SK-N-SH (cell line): ENCODE measurements at regions not wholly inside any gene's neighbourhood (a gene's known extent, or its start where the extent isn't known, plus 50 kb on each side); places are given as distances from the start of the nearest gene placed in this dataset.

Experiments used
- CTCF ChIA-PET: fragments of 300-600, 350-600 bp; formaldehyde crosslinking; extraction: SDS; loops from one replicate; lab custom pipeline; 2021; lab: Yijun Ruan, JAX
- POLR2A ChIA-PET: fragments of 350-600 bp; sonication (Branson Sonifier 250); formaldehyde crosslinking; extraction: SDS; loops from one replicate; lab custom pipeline; 2020; ENCODE audit warnings: antibody characterized with exemption, inconsistent platforms; lab: Yijun Ruan, JAX
- DNase-seq: peaks from one replicate; pipeline ENCODE4 v3.0.0; 2012
- H2AFZ ChIP-seq: fragments of 200-600 bp; sonication (generic); 2 replicates; pipeline ENCODE4 v1.8.1; 2016; ENCODE audit warnings: antibody characterized with exemption, mild to moderate bottlenecking, low read depth
- H3F3A ChIP-seq: fragments of 200-600 bp; sonication (generic); replicated peaks from 2 replicates; pipeline ENCODE3; 2016; ENCODE audit warnings: antibody characterized with exemption, mild to moderate bottlenecking; ENCODE audit not compliant: insufficient read depth
- H3K27ac ChIP-seq, 2 experiments: fragments of 200-500 bp in 1 of 2; fragments of 200-600 bp in 1 of 2; sonication (Bioruptor generic) in 1 of 2; sonication (generic), shearing (Covaris generic) in 1 of 2; 2 replicates each; pipeline versions ENCODE4 v1.5.1 to v1.6.1; 2014 to 2016; ENCODE audit warnings: low read depth in 2 of 2, inconsistent platforms in 1 of 2, low read length in 1 of 2, mild to moderate bottlenecking in 1 of 2, mixed read lengths in 1 of 2
- H3K27me3 ChIP-seq: fragments of 200-600 bp; sonication (generic), shearing (Covaris generic); 2 replicates; pipeline ENCODE4 v1.6.1; 2016; ENCODE audit warnings: mixed run types; ENCODE audit not compliant: insufficient read depth
- H3K36me3 ChIP-seq, 2 experiments: fragments of 200-500 bp in 1 of 2; fragments of 200-600 bp in 1 of 2; sonication (Bioruptor generic) in 1 of 2; sonication (generic) in 1 of 2; replicated peaks in 1 of 2; 2 replicates each; pipeline versions ENCODE3 to v1.5.1; 2014 to 2016; ENCODE audit warnings: low read length in 1 of 2, mild to moderate bottlenecking in 1 of 2; ENCODE audit not compliant: insufficient read depth in 2 of 2, control insufficient read depth in 1 of 2
- H3K4me1 ChIP-seq, 2 experiments: fragments of 200-500 bp in 1 of 2; fragments of 200-600 bp in 1 of 2; sonication (Bioruptor generic) in 1 of 2; sonication (generic), shearing (Covaris generic) in 1 of 2; 2 replicates each; pipeline versions ENCODE4 v1.5.1 to v1.6.1; 2014 to 2016; ENCODE audit warnings: low read depth in 1 of 2, low read length in 1 of 2, mixed run types in 1 of 2; ENCODE audit not compliant: insufficient read depth in 2 of 2, control insufficient read depth in 1 of 2
- H3K4me2 ChIP-seq: fragments of 200-600 bp; sonication (generic), shearing (Covaris generic); 2 replicates; pipeline ENCODE4 v1.6.1; 2017; ENCODE audit warnings: mixed run types
- H3K4me3 ChIP-seq, 2 experiments: fragments of 200-500 bp in 1 of 2; fragments of 200-600 bp in 1 of 2; sonication (Bioruptor generic) in 1 of 2; sonication (generic), shearing (Covaris generic) in 1 of 2; 2 replicates each; pipeline versions ENCODE4 v1.5.1 to v1.8.1; 2014 to 2016; ENCODE audit warnings: low read depth in 2 of 2, inconsistent platforms in 1 of 2, low read length in 1 of 2, mild to moderate bottlenecking in 1 of 2, mixed read lengths in 1 of 2, moderate library complexity in 1 of 2
- H3K79me2 ChIP-seq: fragments of 200-600 bp; sonication (generic); 2 replicates; pipeline ENCODE4 v1.8.1; 2017; ENCODE audit warnings: mild to moderate bottlenecking; ENCODE audit not compliant: insufficient read depth
- H3K9ac ChIP-seq: fragments of 200-600 bp; sonication (generic); 2 replicates; pipeline ENCODE4 v1.6.1; 2017; ENCODE audit warnings: mixed run types
- H3K9me2 ChIP-seq: fragments of 200-600 bp; sonication (generic); 2 replicates; pipeline ENCODE4 v1.6.1; 2017; ENCODE audit warnings: mixed run types
- H3K9me3 ChIP-seq: fragments of 200-600 bp; sonication (generic); 2 replicates; pipeline ENCODE4 v1.6.1; 2017; ENCODE audit warnings: mixed run types, mild to moderate bottlenecking, moderate library complexity
- H4K20me1 ChIP-seq: fragments of 200-600 bp; sonication (generic); 2 replicates; pipeline ENCODE4 v1.6.1; 2017; ENCODE audit warnings: mild to moderate bottlenecking, mixed run types; ENCODE audit not compliant: insufficient read depth
- CTCF ChIP-seq: fragments of 200-600 bp; sonication (generic); IDR thresholded peaks from 2 replicates; pipeline ENCODE4 v1.6.1; 2017; ENCODE audit warnings: antibody characterized with exemption, mild to moderate bottlenecking, moderate library complexity
- EZH2phosphoT487 ChIP-seq: fragments of 200-600 bp; sonication (generic); IDR thresholded peaks from 2 replicates; pipeline ENCODE4 v1.6.1; 2017; ENCODE audit warnings: low read depth, mixed run types, mild to moderate bottlenecking, antibody characterized with exemption, moderate library complexity, borderline replicate concordance
- FOSL2 ChIP-seq: IDR thresholded peaks from 2 replicates; pipeline ENCODE4 v1.4.0; 2012; ENCODE audit warnings: low read depth, mild to moderate bottlenecking, moderate library complexity, borderline replicate concordance
- GATA2 ChIP-seq: sonication (generic); formaldehyde crosslinking; IDR thresholded peaks from 2 replicates; pipeline ENCODE4 v1.5.0; 2020; ENCODE audit warnings: mild to moderate bottlenecking, missing genetic modification reagents
- JUND ChIP-seq: IDR thresholded peaks from 2 replicates; pipeline ENCODE4 v1.4.0; 2012
- MEF2A ChIP-seq: IDR thresholded peaks from 2 replicates; pipeline ENCODE4 v1.4.0; 2012; ENCODE audit warnings: low read depth, borderline replicate concordance
- RAD21 ChIP-seq: IDR thresholded peaks from 2 replicates; pipeline ENCODE4 v1.6.1; 2012; ENCODE audit warnings: mild to moderate bottlenecking, low read length
- RXRA ChIP-seq: IDR thresholded peaks from 2 replicates; pipeline ENCODE4 v1.4.0; 2012; ENCODE audit warnings: low read depth, mild to moderate bottlenecking, borderline replicate concordance
- SMC3 ChIP-seq: IDR thresholded peaks from 2 replicates; pipeline ENCODE4 v1.6.1; 2012; ENCODE audit warnings: low read depth, low read length, improper control_type of control experiment
- USF2 ChIP-seq: fragments of 150-350 bp; IDR thresholded peaks from 2 replicates; pipeline ENCODE4 v1.6.1; 2017; ENCODE audit warnings: antibody characterized with exemption, low read length, low read depth, borderline replicate concordance
- YY1 ChIP-seq: IDR thresholded peaks from 2 replicates; pipeline ENCODE4 v1.4.0; 2012; ENCODE audit warnings: low read depth, mild to moderate bottlenecking
- ZBTB33 ChIP-seq: IDR thresholded peaks from 2 replicates; pipeline ENCODE4 v1.4.0; 2012; ENCODE audit warnings: low read depth, borderline replicate concordance
- WGBS: methylation state at CpG from one replicate; pipeline ENCODE4 v1.1.6; 2017; ENCODE audit warnings: low lambda C conversion rate; 5-methylcytosine and 5-hydroxymethylcytosine counted together

GRCh38 chr22:22111983-22112382 lies 129.4 kb upstream of the TOP3B start:
- no peaks in the 10 kb centered on the region for H3K9me3 ChIP-seq
- no peak for DNase-seq
- no peak overlapping the region for H3K27ac ChIP-seq
- no peaks in the 10 kb centered on the region for H3K27me3 ChIP-seq
- no peak overlapping the region for H2AFZ ChIP-seq
- no peaks in the 10 kb centered on the region for H3K36me3 ChIP-seq
- H3K4me1 ChIP-seq: no peaks in the 10 kb centered on the region
- no peaks in the 10 kb centered on the region for H3K9me2 ChIP-seq
- H3K79me2 ChIP-seq: no peaks in the 10 kb centered on the region
- no peak overlapping the region for H3K4me2 ChIP-seq
- TF ChIP-seq SMC3 (no peak), RXRA (no peak), GATA2 (CRISPR knock-in tag) (no peak)
- CTCF ChIA-PET: interaction anchor here (1.1 to 1.6 kb wide), 3 partner anchors 24 to 55 kb away, joined by 3 to 6 read pairs (median 3); no protein-coding TSS in a partner anchor
- POLR2A ChIA-PET: no interaction called here
- WGBS: 68% methylated on average over 2 of the region's 2 CpGs
- H4K20me1 ChIP-seq: no peaks in the 10 kb centered on the region
- no peak overlapping the region for H3K9ac ChIP-seq
- H3K4me3 ChIP-seq: no peak overlapping the region
- H3F3A ChIP-seq: no peaks in the 10 kb centered on the region

- H3K27me3 ChIP-seq: no peaks in the 10 kb centered on the region
- no peak for DNase-seq
- peak overlapping the region; percentile 10; the same call in 1 of the 2 replicates for H3K4me2 ChIP-seq
- no peaks in the 10 kb centered on the region for H3K79me2 ChIP-seq
- ChIA-PET CTCF (interaction anchor here (0.5 to 1.9 kb wide), 20 partner anchors 8 to 97 kb away, joined by 3 to 11 read pairs (median 3); no protein-coding TSS in a partner anchor), POLR2A (no interaction called here)
- H2AFZ ChIP-seq: peak overlapping the region; percentile 64; the same call in 1 of the 2 replicates
- TF ChIP-seq JUND (peak; percentile 43), USF2 (no peak), FOSL2 (peak; percentile 74)
- WGBS: 35% methylated on average over 4 of the region's 4 CpGs
- H3K27ac ChIP-seq: peak overlapping the region in 1 of 2 experiments; percentile 53; a peak in 2 of 4 replicates
- no peaks in the 10 kb centered on the region for H3K9me3 ChIP-seq
- H4K20me1 ChIP-seq: no peaks in the 10 kb centered on the region
- no peaks in the 10 kb centered on the region for H3K4me1 ChIP-seq
- H3K9ac ChIP-seq: no peak overlapping the region; the same call in 1 of the 2 replicates
- H3K4me3 ChIP-seq: no peak overlapping the region
- H3K9me2 ChIP-seq: no peaks in the 10 kb centered on the region
- H3K36me3 ChIP-seq: no peaks in the 10 kb centered on the region
- H3F3A ChIP-seq: no peaks in the 10 kb centered on the region
Observed at GRCh38 chr22:22111267-22111751, 128.7 kb upstream of the TOP3B start.

- Histone ChIP-seq H3K27ac (peak overlapping the region in 1 of 2 experiments; percentile 53; a peak in 2 of 4 replicates), H3F3A (no peaks in the 10 kb centered on the region), H3K4me2 (peak overlapping the region; percentile 10; the same call in 1 of the 2 replicates), H3K27me3 (no peaks in the 10 kb centered on the region), H3K79me2 (no peaks in the 10 kb centered on the region), H2AFZ (peak overlapping the region; percentile 64; the same call in 1 of the 2 replicates), H3K4me3 (no peak overlapping the region), H3K9me3 (no peaks in the 10 kb centered on the region), H3K9ac (no peak overlapping the region; the same call in 1 of the 2 replicates), H3K36me3 (no peaks in the 10 kb centered on the region), H3K9me2 (no peaks in the 10 kb centered on the region), H3K4me1 (no peaks in the 10 kb centered on the region), H4K20me1 (no peaks in the 10 kb centered on the region)
- CTCF ChIA-PET: interaction anchor here (0.5 to 1.9 kb wide), 25 partner anchors 8 to 98 kb away, joined by 3 to 11 read pairs (median 4); no protein-coding TSS in a partner anchor
- WGBS: 50% methylated on average over 7 of the region's 7 CpGs
- no peak for TF ChIP-seq EZH2phosphoT487
- TF ChIP-seq ZBTB33: no peak
- TF ChIP-seq YY1: no peak
- TF ChIP-seq RAD21: peak; percentile 48
- no peak for TF ChIP-seq MEF2A
- peak; percentile 63 for TF ChIP-seq CTCF
- peak; percentile 25; the same call in 1 of the 2 replicates for TF ChIP-seq SMC3
- POLR2A ChIA-PET: no interaction called here
- DNase-seq: peak; percentile 76
Observed at GRCh38 chr22:22110548-22111266, 128.1 kb upstream of the TOP3B start.
